ENCODE measurements at regions not wholly inside any gene's neighbourhood (a gene's known extent, or its start where the extent isn't known, plus 50 kb on each side); places are given as distances from the start of the nearest gene placed in this dataset.

DNA sequence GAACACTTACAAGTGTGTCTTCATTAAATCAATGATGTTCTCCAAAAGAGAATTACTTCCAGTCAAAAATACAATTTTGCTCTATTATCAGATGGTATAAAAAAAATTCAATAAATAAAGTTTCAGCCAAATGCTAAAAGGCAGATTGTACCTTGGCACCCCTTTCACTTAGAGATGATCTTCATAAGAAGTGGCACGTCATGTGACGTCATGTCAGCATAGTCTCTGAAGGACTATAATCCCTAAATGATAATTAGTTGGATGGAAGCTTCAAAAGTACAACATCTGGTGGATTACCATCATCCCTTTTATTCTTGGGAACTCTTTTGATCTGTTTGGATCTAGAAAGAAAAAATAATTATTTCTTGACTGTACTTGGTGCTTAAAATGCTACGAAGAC, 335.5 kb upstream of the EDNRB start (continued):
- TF ChIP-seq EZH2phosphoT487 (IDR thresholded peaks at IDR 0.05; ENCODE audit: unreplicated experiment): no peak
- no peak for TF ChIP-seq POLR2AphosphoS5 (IDR thresholded peaks at IDR 0.05; ENCODE audit: low read depth)

DNA sequence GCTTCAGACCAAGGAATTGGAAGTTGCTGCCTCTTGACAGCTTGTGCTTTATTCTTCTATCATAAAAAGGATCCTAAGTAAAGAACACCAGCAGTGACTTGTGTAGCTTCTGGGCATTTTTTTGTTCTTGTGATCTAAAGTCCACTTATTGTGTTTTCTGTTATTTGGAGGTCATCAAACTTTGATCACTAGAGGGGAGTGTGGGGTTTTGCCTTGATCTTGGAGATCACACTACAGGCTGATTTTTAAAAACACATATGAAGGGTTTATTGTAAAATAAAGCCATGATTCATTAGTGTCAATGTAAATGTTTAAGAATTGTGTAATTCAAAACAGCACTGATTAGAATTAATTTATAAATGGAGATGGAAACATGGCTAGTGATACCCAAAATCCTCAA, 328.7 kb upstream of the EDNRB start:
- Histone ChIP-seq H3K4me3 (no peak overlapping the region), H3K4me2 (no peak overlapping the region), H4K20me1 (replicated peaks; ENCODE audit: insufficient read depth) (no peaks in the 10 kb centered on the region), H3K27me3 (ENCODE audit: insufficient read depth) (no peaks in the 10 kb centered on the region), H3F3A (replicated peaks; ENCODE audit: low read depth) (no peaks in the 10 kb centered on the region), H2AFZ (no peak overlapping the region), H3K36me3 (ENCODE audit: insufficient read depth) (no peaks in the 10 kb centered on the region), H3K9me2 (ENCODE audit: insufficient read depth) (no peaks in the 10 kb centered on the region), H3K27ac (ENCODE audit: low read depth) (no peak overlapping the region), H3K79me2 (replicated peaks; ENCODE audit: insufficient read depth) (no peaks in the 10 kb centered on the region), H3K4me1 (ENCODE audit: insufficient read depth) (no peaks in the 10 kb centered on the region)
- Mint-ChIP-seq H3K9me3 (no peaks in the 10 kb centered on the region), H3K27me3 (ENCODE audit: insufficient read depth, low read depth, poor library complexity) (no peaks in the 10 kb centered on the region), H3K4me1 (no peaks in the 10 kb centered on the region), H3K36me3 (ENCODE audit: low read depth) (no peaks in the 10 kb centered on the region), H3K27ac (no peak overlapping the region), H3K4me3 (no peak overlapping the region)
- DNase-seq (ENCODE audit: low spot score) (no peak), ATAC-seq (no peak)
- TF ChIP-seq, protein P1, sequence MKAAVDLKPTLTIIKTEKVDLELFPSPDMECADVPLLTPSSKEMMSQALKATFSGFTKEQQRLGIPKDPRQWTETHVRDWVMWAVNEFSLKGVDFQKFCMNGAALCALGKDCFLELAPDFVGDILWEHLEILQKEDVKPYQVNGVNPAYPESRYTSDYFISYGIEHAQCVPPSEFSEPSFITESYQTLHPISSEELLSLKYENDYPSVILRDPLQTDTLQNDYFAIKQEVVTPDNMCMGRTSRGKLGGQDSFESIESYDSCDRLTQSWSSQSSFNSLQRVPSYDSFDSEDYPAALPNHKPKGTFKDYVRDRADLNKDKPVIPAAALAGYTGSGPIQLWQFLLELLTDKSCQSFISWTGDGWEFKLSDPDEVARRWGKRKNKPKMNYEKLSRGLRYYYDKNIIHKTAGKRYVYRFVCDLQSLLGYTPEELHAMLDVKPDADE (IDR thresholded peaks at IDR 0.05): no peak
- TF ChIP-seq, protein P2, sequence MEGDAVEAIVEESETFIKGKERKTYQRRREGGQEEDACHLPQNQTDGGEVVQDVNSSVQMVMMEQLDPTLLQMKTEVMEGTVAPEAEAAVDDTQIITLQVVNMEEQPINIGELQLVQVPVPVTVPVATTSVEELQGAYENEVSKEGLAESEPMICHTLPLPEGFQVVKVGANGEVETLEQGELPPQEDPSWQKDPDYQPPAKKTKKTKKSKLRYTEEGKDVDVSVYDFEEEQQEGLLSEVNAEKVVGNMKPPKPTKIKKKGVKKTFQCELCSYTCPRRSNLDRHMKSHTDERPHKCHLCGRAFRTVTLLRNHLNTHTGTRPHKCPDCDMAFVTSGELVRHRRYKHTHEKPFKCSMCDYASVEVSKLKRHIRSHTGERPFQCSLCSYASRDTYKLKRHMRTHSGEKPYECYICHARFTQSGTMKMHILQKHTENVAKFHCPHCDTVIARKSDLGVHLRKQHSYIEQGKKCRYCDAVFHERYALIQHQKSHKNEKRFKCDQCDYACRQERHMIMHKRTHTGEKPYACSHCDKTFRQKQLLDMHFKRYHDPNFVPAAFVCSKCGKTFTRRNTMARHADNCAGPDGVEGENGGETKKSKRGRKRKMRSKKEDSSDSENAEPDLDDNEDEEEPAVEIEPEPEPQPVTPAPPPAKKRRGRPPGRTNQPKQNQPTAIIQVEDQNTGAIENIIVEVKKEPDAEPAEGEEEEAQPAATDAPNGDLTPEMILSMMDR (conservative IDR thresholded peaks at IDR 0.05; ENCODE audit: low read depth in 2 of 2): peak; percentile 34 to 43
- TF ChIP-seq EZH2 (IDR thresholded peaks at IDR 0.05; ENCODE audit: low read depth, unreplicated experiment) (no peak), STAT1 (IDR thresholded peaks at IDR 0.05; ENCODE audit: unreplicated experiment) (no peak), NANOG (IDR thresholded peaks at IDR 0.05; ENCODE audit: borderline replicate concordance) (no peak)
- TF ChIP-seq, protein P3, sequence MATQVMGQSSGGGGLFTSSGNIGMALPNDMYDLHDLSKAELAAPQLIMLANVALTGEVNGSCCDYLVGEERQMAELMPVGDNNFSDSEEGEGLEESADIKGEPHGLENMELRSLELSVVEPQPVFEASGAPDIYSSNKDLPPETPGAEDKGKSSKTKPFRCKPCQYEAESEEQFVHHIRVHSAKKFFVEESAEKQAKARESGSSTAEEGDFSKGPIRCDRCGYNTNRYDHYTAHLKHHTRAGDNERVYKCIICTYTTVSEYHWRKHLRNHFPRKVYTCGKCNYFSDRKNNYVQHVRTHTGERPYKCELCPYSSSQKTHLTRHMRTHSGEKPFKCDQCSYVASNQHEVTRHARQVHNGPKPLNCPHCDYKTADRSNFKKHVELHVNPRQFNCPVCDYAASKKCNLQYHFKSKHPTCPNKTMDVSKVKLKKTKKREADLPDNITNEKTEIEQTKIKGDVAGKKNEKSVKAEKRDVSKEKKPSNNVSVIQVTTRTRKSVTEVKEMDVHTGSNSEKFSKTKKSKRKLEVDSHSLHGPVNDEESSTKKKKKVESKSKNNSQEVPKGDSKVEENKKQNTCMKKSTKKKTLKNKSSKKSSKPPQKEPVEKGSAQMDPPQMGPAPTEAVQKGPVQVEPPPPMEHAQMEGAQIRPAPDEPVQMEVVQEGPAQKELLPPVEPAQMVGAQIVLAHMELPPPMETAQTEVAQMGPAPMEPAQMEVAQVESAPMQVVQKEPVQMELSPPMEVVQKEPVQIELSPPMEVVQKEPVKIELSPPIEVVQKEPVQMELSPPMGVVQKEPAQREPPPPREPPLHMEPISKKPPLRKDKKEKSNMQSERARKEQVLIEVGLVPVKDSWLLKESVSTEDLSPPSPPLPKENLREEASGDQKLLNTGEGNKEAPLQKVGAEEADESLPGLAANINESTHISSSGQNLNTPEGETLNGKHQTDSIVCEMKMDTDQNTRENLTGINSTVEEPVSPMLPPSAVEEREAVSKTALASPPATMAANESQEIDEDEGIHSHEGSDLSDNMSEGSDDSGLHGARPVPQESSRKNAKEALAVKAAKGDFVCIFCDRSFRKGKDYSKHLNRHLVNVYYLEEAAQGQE (IDR thresholded peaks at IDR 0.05; ENCODE audit: unreplicated experiment): no peak

All from GM23338 (cell line).